B cell (primary cell): ENCODE measurements at regions not wholly inside any gene's neighbourhood (a gene's known extent, or its start where the extent isn't known, plus 50 kb on each side); places are given as distances from the start of the nearest gene placed in this dataset.

Experiments used
- CTCF ChIP-seq: fragments of 200-600 bp; IDR thresholded peaks from one replicate; pipeline ENCODE4 v1.8.0; 2022; ENCODE audit warnings: antibody characterized with exemption, mild to moderate bottlenecking
- EZH2 ChIP-seq: IDR thresholded peaks from 2 replicates; pipeline ENCODE4 v1.6.1; 2012; ENCODE audit warnings: borderline replicate concordance, low read depth, mild to moderate bottlenecking, moderate library complexity, low read length; ENCODE audit not compliant: insufficient read depth, poor library complexity, severe bottlenecking

- TF ChIP-seq CTCF (no peak), EZH2 (no peak)
These were observed 83.3 kb upstream of the HIF1A start for GRCh38 chr14:61611880-61612630.
